Kidney (tissue), 13 donors: ENCODE measurements at regions not wholly inside any gene's neighbourhood (a gene's known extent, or its start where the extent isn't known, plus 50 kb on each side); places are given as distances from the start of the nearest gene placed in this dataset.
A peak's percentile ranks its signal among the peaks of the same experiment; 100 is the strongest.

Experiments used
- DNase-seq, 5 donors: peaks; one replicate each; pipeline ENCODE4 v3.0.0-alpha.2; 2013 to 2020
- FAIRE-seq: peaks from 2 replicates; lab custom pipeline; 2012; peaks lifted over from hg19 to GRCh38; lab: Jason Lieb, UNC
- H3K27ac ChIP-seq, 2 donors: one replicate each; pipeline ENCODE4 v1.7.0; 2013; ENCODE audit warnings: low read depth in 2 of 2, low read length in 2 of 2, inconsistent platforms in 1 of 2
- H3K27me3 ChIP-seq: one replicate; pipeline ENCODE4 v1.7.1; 2013; ENCODE audit warnings: low read length, inconsistent platforms; ENCODE audit not compliant: control insufficient read depth, insufficient read depth
- H3K36me3 ChIP-seq, 3 donors: one replicate each; pipeline versions ENCODE4 v1.7.0 to v1.7.1; 2013; ENCODE audit warnings: low read length in 3 of 3, control low read depth in 1 of 3, inconsistent platforms in 1 of 3; ENCODE audit not compliant: insufficient read depth in 3 of 3, control insufficient read depth in 2 of 3
- H3K4me1 ChIP-seq, 3 donors: one replicate each; pipeline versions ENCODE4 v1.7.0 to v1.7.1; 2013; ENCODE audit warnings: low read length in 3 of 3, inconsistent platforms in 1 of 3, low read depth in 1 of 3; ENCODE audit not compliant: control insufficient read depth in 2 of 3, insufficient read depth in 2 of 3
- H3K4me3 ChIP-seq, 3 donors: one replicate each; pipeline versions ENCODE4 v1.7.0 to v1.8.1; 2013; ENCODE audit warnings: low read length in 3 of 3, control low read depth in 1 of 3, inconsistent platforms in 1 of 3
- H3K9ac ChIP-seq, 3 donors: one replicate each; pipeline versions ENCODE4 v1.7.0 to v1.7.1; 2013; ENCODE audit warnings: low read length in 3 of 3, control low read depth in 1 of 3, inconsistent platforms in 1 of 3
- H3K9me3 ChIP-seq, 3 donors: one replicate each; pipeline versions ENCODE4 v1.7.0 to v1.7.1; 2013; ENCODE audit warnings: low read length in 3 of 3, control low read depth in 1 of 3, inconsistent platforms in 1 of 3; ENCODE audit not compliant: control insufficient read depth in 2 of 3, insufficient read depth in 1 of 3
- CTCF ChIP-seq: IDR thresholded peaks from 3 replicates; pipeline ENCODE4 v1.5.1; 2012; ENCODE audit warnings: mild to moderate bottlenecking, moderate library complexity, borderline replicate concordance; ENCODE audit not compliant: insufficient read depth; ENCODE audit errors: extremely low read depth
- intact Hi-C: fragments of 100-400 bp; cut with DNase I; formaldehyde crosslinking; loops from one replicate; pipeline ENCODE4 v1.11.1; 2022
- donor health status: control.
- donor health status: control.
- donor health status: control.
- donor health status: control.
- donor health status: control.
- donor health status: DM: yes; HTN: yes; CAD: no.
- donor health status: Normal renal cell carcinoma (clear cell type).

DNA sequence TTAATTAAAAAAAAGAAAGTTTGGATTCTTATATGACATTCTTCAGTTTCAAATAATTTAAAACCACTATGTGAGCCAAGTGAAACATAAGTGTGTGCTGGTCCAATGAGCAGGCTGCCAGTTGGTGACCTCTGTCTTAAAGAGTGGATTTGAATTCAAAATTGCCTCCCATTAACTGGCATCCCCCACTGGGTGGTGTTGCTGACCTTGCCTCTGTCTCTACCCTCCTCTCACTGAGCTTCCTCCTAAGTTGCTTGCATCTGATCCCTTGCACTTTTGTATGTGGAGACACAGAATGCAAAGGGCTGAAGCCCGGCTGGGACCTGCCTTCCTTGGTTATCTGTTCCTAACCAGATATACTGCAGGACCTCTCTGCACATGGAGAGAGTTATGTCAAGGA is 160.6 kb downstream of the CYLD start:
- no peaks in the 10 kb centered on the region for H3K4me1 ChIP-seq
- H3K27ac ChIP-seq: no peak overlapping the region
- peak in 3 of 5 donors; percentile 22 to 43 (median 31) for DNase-seq
- no peaks in the 10 kb centered on the region for H3K27me3 ChIP-seq
- intact Hi-C loops: no loop called here
- H3K9ac ChIP-seq: no peak overlapping the region
- no peaks in the 10 kb centered on the region for H3K9me3 ChIP-seq
- FAIRE-seq: no peak
- no peak overlapping the region for H3K4me3 ChIP-seq
- TF ChIP-seq CTCF: no peak
- H3K36me3 ChIP-seq: no peaks in the 10 kb centered on the region

DNA sequence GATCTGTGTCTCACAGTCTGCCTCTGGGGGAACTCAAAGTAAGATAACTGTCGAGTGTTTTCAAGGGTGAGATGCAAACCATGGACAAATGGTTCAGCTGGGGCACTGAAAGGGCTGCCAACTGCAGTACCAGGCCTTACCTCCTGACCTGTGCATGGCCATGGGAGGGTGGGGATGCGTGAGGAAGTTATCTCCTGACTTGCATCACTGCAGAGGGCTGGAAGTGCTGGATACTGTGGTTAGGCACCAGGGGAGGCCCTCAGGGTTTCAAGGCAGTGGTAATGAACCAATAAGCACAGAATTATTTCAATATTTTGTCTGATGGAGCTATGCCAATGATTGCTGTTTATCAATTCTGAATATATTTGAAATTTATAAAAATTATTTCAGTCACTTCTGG is 159.2 kb downstream of the CYLD start:
- H3K4me1 ChIP-seq: no peaks in the 10 kb centered on the region
- no peak overlapping the region for H3K4me3 ChIP-seq
- intact Hi-C loops: no loop called here
- no peak overlapping the region for H3K27ac ChIP-seq
- FAIRE-seq (no peak), DNase-seq (peak in 1 of 5 donors; percentile 12)
- no peaks in the 10 kb centered on the region for H3K36me3 ChIP-seq
- no peaks in the 10 kb centered on the region for H3K27me3 ChIP-seq
- no peak overlapping the region for H3K9ac ChIP-seq
- TF ChIP-seq CTCF: no peak
- peaks cover 0 to 5% (median 0%) of the 10 kb centered on the region in 3 donors for H3K9me3 ChIP-seq

GRCh38 chr16:50900391-50900942 is 158.6 kb downstream of the CYLD start:
- DNase-seq (peak in 1 of 5 donors; percentile 35), FAIRE-seq (no peak)
- H3K9ac ChIP-seq: no peak overlapping the region
- intact Hi-C loops: no loop called here
- TF ChIP-seq CTCF: no peak
- peaks cover 0 to 5% (median 0%) of the 10 kb centered on the region in 3 donors for H3K9me3 ChIP-seq
- no peaks in the 10 kb centered on the region for H3K4me1 ChIP-seq
- H3K27me3 ChIP-seq: no peaks in the 10 kb centered on the region
- H3K27ac ChIP-seq: no peak overlapping the region
- no peaks in the 10 kb centered on the region for H3K36me3 ChIP-seq
- no peak overlapping the region for H3K4me3 ChIP-seq

DNA sequence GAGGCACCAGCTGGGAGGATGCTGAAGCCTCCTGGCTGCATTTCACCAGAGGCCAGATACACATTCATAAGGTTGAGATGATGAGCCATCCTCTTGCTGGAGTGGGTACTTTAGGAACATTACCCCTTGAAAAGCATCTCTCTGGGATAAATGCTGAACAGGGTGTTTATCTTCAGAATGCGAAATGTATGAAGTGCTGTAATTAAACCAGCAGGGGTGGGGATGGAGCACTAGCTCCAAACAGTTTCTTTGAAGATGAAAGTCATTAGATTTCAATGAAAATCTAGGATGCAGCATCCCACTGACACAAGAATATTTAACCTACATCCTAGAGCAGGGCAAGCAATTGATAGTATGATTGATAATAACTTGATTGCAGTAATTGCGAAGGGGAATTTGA is 158.1 kb downstream of the CYLD start:
- Histone ChIP-seq H3K27me3 (no peaks in the 10 kb centered on the region), H3K9me3 (peaks cover 0 to 5% (median 0%) of the 10 kb centered on the region in 3 donors), H3K4me1 (no peaks in the 10 kb centered on the region), H3K36me3 (no peaks in the 10 kb centered on the region), H3K9ac (no peak overlapping the region), H3K4me3 (no peak overlapping the region), H3K27ac (no peak overlapping the region)
- DNase-seq (no peak), FAIRE-seq (no peak)
- no peak for TF ChIP-seq CTCF
- intact Hi-C loops: no loop called here
